Gastrocnemius medialis (tissue), 4 donors: ENCODE measurements at regions not wholly inside any gene's neighbourhood (a gene's known extent, or its start where the extent isn't known, plus 50 kb on each side); places are given as distances from the start of the nearest gene placed in this dataset.

Source experiments
- POLR2A ChIP-seq, 2 donors: fragments of 450-650 bp; IDR thresholded peaks; one replicate each; pipeline ENCODE4 v1.6.1; 2017; ENCODE audit warnings: antibody characterized with exemption in 2 of 2, mild to moderate bottlenecking in 2 of 2, moderate library complexity in 2 of 2
- TF ChIP-seq, protein P1 (sequence below), 5 experiments: fragments of 450-650 bp in 3 of 5; fragments of 200-600 bp in 2 of 5; sonication (generic) in 2 of 5; IDR thresholded peaks in 4 of 5; conservative IDR thresholded peaks in 1 of 5; 1 replicate in 4 of 5; 2 replicates in 1 of 5; pipeline ENCODE4 v1.5.1; 2016 to 2019; ENCODE audit warnings: antibody characterized with exemption in 5 of 5, mild to moderate bottlenecking in 3 of 5, moderate library complexity in 3 of 5

DNA sequence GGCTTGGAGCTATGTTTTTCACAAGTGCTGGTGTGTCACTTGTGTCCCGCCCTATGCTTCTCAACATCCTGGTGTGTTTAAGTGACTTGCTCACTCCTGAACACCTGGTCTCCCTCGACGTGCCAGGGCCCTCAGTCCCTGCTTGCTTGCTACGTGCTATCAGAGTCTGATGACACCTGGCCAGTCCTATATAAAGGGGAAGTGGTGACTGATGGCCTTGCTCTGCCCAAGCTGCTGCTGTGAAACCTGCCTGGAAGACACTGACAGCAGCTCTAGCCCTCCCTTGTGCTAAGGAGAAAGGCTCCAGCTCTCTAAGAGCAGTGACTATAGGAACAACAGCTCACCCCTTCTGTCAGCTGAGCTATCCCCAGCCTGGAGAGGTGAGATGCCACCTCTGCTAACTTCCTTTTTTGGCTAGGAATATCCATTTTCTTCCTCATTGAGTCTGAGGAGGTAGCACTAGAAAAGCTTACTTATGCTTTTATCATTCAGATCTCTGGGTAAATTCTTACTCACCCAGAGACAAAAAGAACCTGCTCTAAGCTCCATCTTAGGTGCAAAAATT lies 77.2 kb upstream of the PLXNA4 start:
- TF ChIP-seq, protein P1, sequence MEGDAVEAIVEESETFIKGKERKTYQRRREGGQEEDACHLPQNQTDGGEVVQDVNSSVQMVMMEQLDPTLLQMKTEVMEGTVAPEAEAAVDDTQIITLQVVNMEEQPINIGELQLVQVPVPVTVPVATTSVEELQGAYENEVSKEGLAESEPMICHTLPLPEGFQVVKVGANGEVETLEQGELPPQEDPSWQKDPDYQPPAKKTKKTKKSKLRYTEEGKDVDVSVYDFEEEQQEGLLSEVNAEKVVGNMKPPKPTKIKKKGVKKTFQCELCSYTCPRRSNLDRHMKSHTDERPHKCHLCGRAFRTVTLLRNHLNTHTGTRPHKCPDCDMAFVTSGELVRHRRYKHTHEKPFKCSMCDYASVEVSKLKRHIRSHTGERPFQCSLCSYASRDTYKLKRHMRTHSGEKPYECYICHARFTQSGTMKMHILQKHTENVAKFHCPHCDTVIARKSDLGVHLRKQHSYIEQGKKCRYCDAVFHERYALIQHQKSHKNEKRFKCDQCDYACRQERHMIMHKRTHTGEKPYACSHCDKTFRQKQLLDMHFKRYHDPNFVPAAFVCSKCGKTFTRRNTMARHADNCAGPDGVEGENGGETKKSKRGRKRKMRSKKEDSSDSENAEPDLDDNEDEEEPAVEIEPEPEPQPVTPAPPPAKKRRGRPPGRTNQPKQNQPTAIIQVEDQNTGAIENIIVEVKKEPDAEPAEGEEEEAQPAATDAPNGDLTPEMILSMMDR (IDR thresholded peaks at IDR 0.05 in 4 of 5, conservative IDR thresholded peaks at IDR 0.05 in 1 of 5): no peak
- TF ChIP-seq POLR2A (IDR thresholded peaks at IDR 0.05): no peak
